ENCODE measurements at regions not wholly inside any gene's neighbourhood (a gene's known extent, or its start where the extent isn't known, plus 50 kb on each side); places are given as distances from the start of the nearest gene placed in this dataset.

- Histone ChIP-seq H3K27ac (ENCODE audit: extremely low read length, insufficient read depth, low read length) (no peak overlapping the region), H3K27me3 (ENCODE audit: control insufficient read depth in 1 of 2, insufficient read depth in 2 of 2, low read length in 2 of 2) (no peaks in the 10 kb centered on the region), H3K79me2 (ENCODE audit: insufficient read depth, low read length) (no peaks in the 10 kb centered on the region), H3K9me3 (ENCODE audit: low read length) (no peaks in the 10 kb centered on the region), H3K4me3 (replicated peaks in 1 of 3; ENCODE audit: insufficient read depth in 1 of 3, low read depth in 2 of 3, low read length in 3 of 3) (no peak overlapping the region), H2AFZ (ENCODE audit: low read length) (no peak overlapping the region), H4K20me1 (ENCODE audit: insufficient read depth, low read length) (no peaks in the 10 kb centered on the region), H3K9ac (ENCODE audit: insufficient read depth, low read depth, low read length) (no peak overlapping the region), H3K4me1 (ENCODE audit: insufficient read depth, low read length) (peaks cover 45% of the 10 kb centered on the region), H3K4me2 (ENCODE audit: low read depth, low read length) (no peak overlapping the region), H3K36me3 (replicated peaks in 1 of 2; ENCODE audit: control insufficient read depth in 1 of 2, insufficient read depth in 2 of 2, low read length in 2 of 2) (no peaks in the 10 kb centered on the region)
- CTCF ChIA-PET (ENCODE audit: low intra/inter-chr PET ratio, low total read pairs): no interaction called here
- in situ Hi-C loops (cut with HindIII; ENCODE audit: extremely low pct_ligation_motif_present, low pct_unique_long_range_greater_than_20kb): loop anchor here (25.0 kb wide), 1 partner anchor 533 kb away; no protein-coding TSS in a partner anchor
- no peak for ATAC-seq
- WGBS (ENCODE audit: low lambda C conversion rate): 57% methylated on average over 4 of the region's 4 CpGs
- no peak for FAIRE-seq
- no peak for DNase-seq (ENCODE audit: low spot score)
- no TSS peak for BruUV-seq (replicated peaks)
- intact Hi-C loops (cut with micrococcal nuclease; ENCODE audit: unreplicated experiment): no loop called here
- no peak for TF ChIP-seq IKZF5 (CRISPR knock-in tag; IDR thresholded peaks at IDR 0.05)
- no peak for TF ChIP-seq RCOR2 (CRISPR knock-in tag; IDR thresholded peaks at IDR 0.05)
- POLR2A ChIA-PET: no interaction called here
These were observed 185.2 kb upstream of the BMPER start for GRCh38 chr7:33720139-33720538.

GRCh38 chr7:33720870-33721269, 184.5 kb upstream of the BMPER start:
- DNase-seq (ENCODE audit: low spot score) (no peak), ATAC-seq (no peak), FAIRE-seq (no peak)
- Histone ChIP-seq H3K79me2 (ENCODE audit: insufficient read depth, low read length) (no peaks in the 10 kb centered on the region), H3K27ac (ENCODE audit: extremely low read length, insufficient read depth, low read length) (no peak overlapping the region), H3K9me3 (ENCODE audit: low read length) (no peaks in the 10 kb centered on the region), H3K4me3 (replicated peaks in 1 of 3; ENCODE audit: insufficient read depth in 1 of 3, low read depth in 2 of 3, low read length in 3 of 3) (no peak overlapping the region), H3K4me2 (ENCODE audit: low read depth, low read length) (no peak overlapping the region), H3K4me1 (ENCODE audit: insufficient read depth, low read length) (peaks cover 46% of the 10 kb centered on the region), H3K36me3 (replicated peaks in 1 of 2; ENCODE audit: control insufficient read depth in 1 of 2, insufficient read depth in 2 of 2, low read length in 2 of 2) (no peaks in the 10 kb centered on the region), H3K9ac (ENCODE audit: insufficient read depth, low read depth, low read length) (no peak overlapping the region), H3K27me3 (ENCODE audit: control insufficient read depth in 1 of 2, insufficient read depth in 2 of 2, low read length in 2 of 2) (no peaks in the 10 kb centered on the region), H2AFZ (ENCODE audit: low read length) (no peak overlapping the region), H4K20me1 (ENCODE audit: insufficient read depth, low read length) (no peaks in the 10 kb centered on the region)
- CTCF ChIA-PET (ENCODE audit: low intra/inter-chr PET ratio, low total read pairs): no interaction called here
- WGBS (ENCODE audit: low lambda C conversion rate): 29% methylated on average over 3 of the region's 3 CpGs
- intact Hi-C loops (cut with micrococcal nuclease; ENCODE audit: unreplicated experiment) (no loop called here), in situ Hi-C loops (cut with HindIII; ENCODE audit: extremely low pct_ligation_motif_present, low pct_unique_long_range_greater_than_20kb) (loop anchor here (25.0 kb wide), 1 partner anchor 534 kb away; no protein-coding TSS in a partner anchor)
- no TSS peak for BruUV-seq (replicated peaks)
- TF ChIP-seq CREB1 (IDR thresholded peaks at IDR 0.05): 0 out of 2 replicates have a peak, but pooled peaks have one; percentile 11
- no peak for TF ChIP-seq CREB1 (CRISPR knock-in tag; IDR thresholded peaks at IDR 0.05)
- TF ChIP-seq MXD1 (CRISPR knock-in tag; IDR thresholded peaks at IDR 0.05): no peak
- POLR2A ChIA-PET: no interaction called here

All from HepG2 (cell line).